H9 (cell line): ENCODE measurements at regions not wholly inside any gene's neighbourhood (a gene's known extent, or its start where the extent isn't known, plus 50 kb on each side); places are given as distances from the start of the nearest gene placed in this dataset.

ENCODE experiments used
- DNase-seq: peaks from one replicate; pipeline ENCODE4 v3.0.0-alpha.2; 2017
- H2AFZ ChIP-seq: one replicate; pipeline ENCODE4 v1.6.1; 2013; ENCODE audit warnings: mild to moderate bottlenecking, low read length, control low read depth, moderate library complexity
- H2AK5ac ChIP-seq: 2 replicates; pipeline ENCODE4 v1.6.1; 2013; ENCODE audit warnings: low read length, control low read depth, mixed read lengths; ENCODE audit not compliant: insufficient read length
- H2BK120ac ChIP-seq: one replicate; pipeline ENCODE4 v1.6.1; 2013; ENCODE audit warnings: low read depth, mild to moderate bottlenecking, low read length, control low read depth, inconsistent platforms; ENCODE audit not compliant: poor library complexity, severe bottlenecking
- H2BK12ac ChIP-seq: 2 replicates; pipeline ENCODE4 v1.6.1; 2013; ENCODE audit warnings: low read length, control low read depth, mixed read lengths, low read depth; ENCODE audit not compliant: insufficient read length
- H2BK15ac ChIP-seq: 2 replicates; pipeline ENCODE4 v1.6.1; 2013; ENCODE audit warnings: low read depth, low read length, control low read depth
- H2BK20ac ChIP-seq: one replicate; pipeline ENCODE4 v1.6.1; 2013; ENCODE audit warnings: low read depth, mild to moderate bottlenecking, low read length, control low read depth, inconsistent platforms; ENCODE audit not compliant: poor library complexity, severe bottlenecking
- H2BK5ac ChIP-seq: 2 replicates; pipeline ENCODE4 v1.6.1; 2013; ENCODE audit warnings: low read length, control low read depth, mixed read lengths; ENCODE audit not compliant: insufficient read length
- H3K14ac ChIP-seq: 2 replicates; pipeline ENCODE4 v1.6.1; 2013; ENCODE audit warnings: low read length, control low read depth; ENCODE audit not compliant: insufficient read depth
- H3K18ac ChIP-seq: 2 replicates; pipeline ENCODE4 v1.6.1; 2013; ENCODE audit warnings: low read depth, mild to moderate bottlenecking, mixed read lengths, low read length, control low read depth; ENCODE audit not compliant: insufficient read length
- H3K23ac ChIP-seq: 2 replicates; pipeline ENCODE4 v1.6.1; 2013; ENCODE audit warnings: low read length, control low read depth, mixed read lengths, low read depth; ENCODE audit not compliant: insufficient read length
- H3K23me2 ChIP-seq: 2 replicates; pipeline ENCODE4 v1.6.1; 2013; ENCODE audit warnings: low read depth, mild to moderate bottlenecking, mixed read lengths, low read length, control low read depth; ENCODE audit not compliant: insufficient read length, poor library complexity, severe bottlenecking
- H3K27ac ChIP-seq: 2 replicates; pipeline ENCODE4 v1.5.1; 2013; ENCODE audit warnings: low read length, control low read depth, mixed read lengths, low read depth; ENCODE audit not compliant: insufficient read length
- H3K27me3 ChIP-seq: 2 replicates; pipeline ENCODE4 v1.6.1; 2013; ENCODE audit warnings: low read length, control low read depth, inconsistent platforms; ENCODE audit not compliant: insufficient read depth
- H3K4ac ChIP-seq: 2 replicates; pipeline ENCODE4 v1.6.1; 2013; ENCODE audit warnings: low read depth, mild to moderate bottlenecking, control low read depth, inconsistent platforms, low read length, moderate library complexity
- H3K4me1 ChIP-seq: 2 replicates; pipeline ENCODE4 v1.6.1; 2013; ENCODE audit warnings: low read length, control low read depth, inconsistent platforms; ENCODE audit not compliant: insufficient read depth
- H3K4me2 ChIP-seq: 2 replicates; pipeline ENCODE4 v1.6.1; 2013; ENCODE audit warnings: low read length, control low read depth, mixed read lengths; ENCODE audit not compliant: insufficient read length, insufficient read depth
- H3K56ac ChIP-seq: 2 replicates; pipeline ENCODE4 v1.6.1; 2013; ENCODE audit warnings: low read depth, mild to moderate bottlenecking, mixed read lengths, low read length, control low read depth; ENCODE audit not compliant: insufficient read length
- H3K79me1 ChIP-seq: 2 replicates; pipeline ENCODE4 v1.6.1; 2013; ENCODE audit warnings: low read depth, mild to moderate bottlenecking, moderate library complexity, low read length, control low read depth, inconsistent platforms; ENCODE audit not compliant: insufficient read depth, poor library complexity, severe bottlenecking
- H3K79me2 ChIP-seq: 2 replicates; pipeline ENCODE4 v1.6.1; 2013; ENCODE audit warnings: low read length, control low read depth, inconsistent platforms; ENCODE audit not compliant: insufficient read depth
- H3K9ac ChIP-seq: 2 replicates; pipeline ENCODE4 v1.6.1; 2013; ENCODE audit warnings: low read length, control low read depth, mixed read lengths; ENCODE audit not compliant: insufficient read length; ENCODE audit errors: extremely low read depth
- H3K9me3 ChIP-seq: one replicate; pipeline ENCODE4 v1.6.1; 2013; ENCODE audit warnings: low read depth, low read length, inconsistent platforms; ENCODE audit not compliant: control insufficient read depth
- H3T11ph ChIP-seq: one replicate; pipeline ENCODE4 v1.6.1; 2013; ENCODE audit warnings: mild to moderate bottlenecking, low read length, control low read depth, inconsistent platforms
- H4K20me1 ChIP-seq: one replicate; pipeline ENCODE4 v1.6.1; 2013; ENCODE audit not compliant: control insufficient read depth, insufficient read length, insufficient read depth
- H4K5ac ChIP-seq: 2 replicates; pipeline ENCODE4 v1.6.1; 2013; ENCODE audit warnings: low read depth, mild to moderate bottlenecking, mixed read lengths, low read length, control low read depth; ENCODE audit not compliant: insufficient read length
- H4K8ac ChIP-seq: replicated peaks from 2 replicates; pipeline ENCODE4 v1.6.1; 2013; ENCODE audit warnings: low read length, control low read depth, mixed read lengths, low read depth; ENCODE audit not compliant: insufficient read length
- H4K91ac ChIP-seq: 2 replicates; pipeline ENCODE4 v1.6.1; 2013; ENCODE audit warnings: low read depth, mild to moderate bottlenecking, moderate library complexity, mixed read lengths, low read length, control low read depth; ENCODE audit not compliant: insufficient read length
- H3K27ac Mint-ChIP-seq, 3 experiments: 2 replicates in 2 of 3; 3 replicates in 1 of 3; pipeline ENCODE4 v1.8.0; 2020 to 2021; ENCODE audit warnings: mixed read lengths in 3 of 3, mild to moderate bottlenecking in 1 of 3, moderate library complexity in 1 of 3
- H3K27me3 Mint-ChIP-seq: 2 replicates; pipeline ENCODE4 v1.8.0; 2021; ENCODE audit warnings: low read depth, mild to moderate bottlenecking, moderate library complexity, mixed read lengths
- H3K36me3 Mint-ChIP-seq, 3 experiments: 2 replicates in 2 of 3; 3 replicates in 1 of 3; pipeline ENCODE4 v1.8.0; 2020 to 2021; ENCODE audit warnings: low read depth in 3 of 3, mixed read lengths in 3 of 3; ENCODE audit not compliant: insufficient read depth in 1 of 3
- H3K4me1 Mint-ChIP-seq, 2 experiments: 2 replicates each; pipeline ENCODE4 v1.8.0; 2020; ENCODE audit warnings: mixed read lengths in 2 of 2
- H3K4me3 Mint-ChIP-seq, 2 experiments: 2 replicates in 1 of 2; 3 replicates in 1 of 2; pipeline ENCODE4 v1.8.0; 2020 to 2021; ENCODE audit warnings: mild to moderate bottlenecking in 2 of 2, mixed read lengths in 2 of 2, moderate library complexity in 1 of 2
- H3K9me3 Mint-ChIP-seq, 2 experiments: 2 replicates in 1 of 2; 3 replicates in 1 of 2; pipeline ENCODE4 v1.8.0; 2020; ENCODE audit warnings: mild to moderate bottlenecking in 2 of 2, mixed read lengths in 2 of 2, moderate library complexity in 1 of 2
- CTCF ChIP-seq: fragments of 200-600 bp; sonication (generic); conservative IDR thresholded peaks from 3 replicates; pipeline ENCODE4 v1.8.0; 2021; ENCODE audit warnings: antibody characterized with exemption, mild to moderate bottlenecking
- WGBS: extraction: QIAGEN DNeasy Blood & Tissue Kit; methylation state at CpG from one replicate; pipeline ENCODE4 v1.1.7; 2013; ENCODE audit warnings: missing lambda C conversion rate, low lambda C conversion rate, mixed read lengths; ENCODE audit not compliant: insufficient read length; ENCODE audit errors: extremely low coverage; 5-methylcytosine and 5-hydroxymethylcytosine counted together

DNA sequence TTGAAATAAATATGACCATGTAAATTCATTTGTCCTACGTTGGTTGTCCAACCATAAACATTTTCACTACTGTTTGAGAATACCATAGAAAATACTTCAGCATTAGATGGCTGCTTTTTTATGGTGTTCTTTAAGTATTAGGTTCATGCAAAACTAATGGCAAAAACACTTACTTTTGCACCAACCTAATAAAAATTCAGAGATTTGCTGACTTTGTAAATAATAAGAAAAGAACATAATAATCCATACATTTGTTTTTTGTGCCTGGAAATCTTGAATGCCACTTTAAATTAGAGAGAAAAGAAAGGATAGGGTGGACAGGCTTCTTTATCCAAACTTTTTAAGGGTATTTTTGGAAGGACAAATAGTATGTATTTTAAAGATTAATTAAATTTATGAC, 719.7 kb upstream of the TYRP1 start:
- Histone ChIP-seq H2BK20ac (no peak overlapping the region), H4K91ac (no peak overlapping the region), H4K8ac (no peak overlapping the region), H3K14ac (no peak overlapping the region), H2BK12ac (no peak overlapping the region), H3T11ph (no peak overlapping the region), H2BK15ac (no peak overlapping the region), H3K79me1 (no peaks in the 10 kb centered on the region), H2BK5ac (no peak overlapping the region), H3K4me1 (no peaks in the 10 kb centered on the region), H3K4me2 (no peak overlapping the region), H3K23ac (no peak overlapping the region), H3K18ac (no peak overlapping the region), H2AFZ (no peak overlapping the region), H3K9ac (no peak overlapping the region), H3K79me2 (no peaks in the 10 kb centered on the region), H3K4ac (no peak overlapping the region), H2AK5ac (no peak overlapping the region), H3K23me2 (no peaks in the 10 kb centered on the region), H3K27ac (no peak overlapping the region), H4K5ac (no peak overlapping the region), H3K56ac (no peak overlapping the region), H3K9me3 (no peaks in the 10 kb centered on the region), H3K27me3 (no peaks in the 10 kb centered on the region), H4K20me1 (no peaks in the 10 kb centered on the region), H2BK120ac (no peak overlapping the region)
- Mint-ChIP-seq H3K27ac (no peak overlapping the region), H3K36me3 (no peaks in the 10 kb centered on the region), H3K4me1 (no peaks in the 10 kb centered on the region), H3K4me3 (no peak overlapping the region), H3K9me3 (no peaks in the 10 kb centered on the region), H3K27me3 (no peaks in the 10 kb centered on the region)
- WGBS: no CpG with 5 or more reads among the region's 1 CpG
- DNase-seq: no peak
- TF ChIP-seq CTCF: no peak
